DMS 273 treated with DMSO at 0.1 percent for 48 hours (cell line): ENCODE measurements at regions not wholly inside any gene's neighbourhood (a gene's known extent, or its start where the extent isn't known, plus 50 kb on each side); places are given as distances from the start of the nearest gene placed in this dataset.

Experiments used
- DNase-seq: peaks from one replicate; lab custom pipeline; 2025; lab: John Stamatoyannopoulos, UW

DNA sequence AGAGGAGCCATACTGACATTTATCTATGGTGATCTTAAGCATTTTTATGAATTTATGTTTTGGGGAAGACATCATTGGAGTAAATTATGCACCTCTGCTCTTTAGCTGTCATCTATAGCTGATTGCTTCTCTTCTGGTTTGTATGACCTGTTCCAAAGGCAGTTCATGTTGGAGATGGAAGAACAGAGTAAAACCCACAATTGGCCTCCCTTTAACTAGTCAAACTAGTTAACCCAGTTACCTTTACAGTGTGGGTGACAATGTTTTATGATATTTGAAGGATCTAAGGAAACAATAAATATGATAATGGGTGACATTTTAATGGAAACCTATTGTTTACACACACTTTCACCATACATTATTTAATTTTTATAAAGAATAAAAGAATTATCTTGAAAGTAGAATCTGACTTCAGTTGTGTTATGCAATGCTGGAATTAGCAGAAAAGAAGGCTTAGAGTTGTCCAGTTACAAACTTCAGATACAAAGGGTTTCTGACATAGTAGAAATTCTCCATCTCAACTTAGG lies 263.5 kb downstream of the NFKBIZ start:
- DNase-seq, result no peak

DNA sequence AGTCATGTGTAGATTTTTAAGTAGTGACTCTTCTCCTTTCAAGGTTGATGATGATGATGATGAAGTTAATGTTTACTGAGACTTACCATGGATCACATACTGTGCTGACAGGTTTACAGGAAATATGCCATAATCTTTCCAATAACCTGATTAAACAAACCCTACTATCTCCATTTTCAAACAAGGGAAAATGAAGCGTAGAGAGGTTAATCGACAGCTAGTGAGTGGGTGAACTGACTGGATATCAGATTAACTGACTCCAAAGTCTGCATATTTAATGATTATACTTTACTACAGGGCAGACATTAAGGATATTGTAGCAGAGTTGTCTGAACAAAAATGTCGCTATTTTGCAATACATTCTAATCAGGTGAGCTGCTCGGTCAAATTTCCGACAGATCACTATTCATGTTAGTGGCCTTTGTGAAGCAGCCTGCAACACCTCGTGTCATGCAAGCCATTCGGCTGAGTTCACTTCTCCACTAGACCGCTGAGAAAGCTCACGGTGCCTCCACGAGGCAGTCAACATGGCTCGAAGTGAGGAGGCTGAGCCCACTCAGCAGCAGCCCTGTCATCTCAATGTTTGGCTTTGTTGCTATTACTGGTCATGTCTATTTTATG lies 264.2 kb downstream of the NFKBIZ start:
- no peak for DNase-seq

DNA sequence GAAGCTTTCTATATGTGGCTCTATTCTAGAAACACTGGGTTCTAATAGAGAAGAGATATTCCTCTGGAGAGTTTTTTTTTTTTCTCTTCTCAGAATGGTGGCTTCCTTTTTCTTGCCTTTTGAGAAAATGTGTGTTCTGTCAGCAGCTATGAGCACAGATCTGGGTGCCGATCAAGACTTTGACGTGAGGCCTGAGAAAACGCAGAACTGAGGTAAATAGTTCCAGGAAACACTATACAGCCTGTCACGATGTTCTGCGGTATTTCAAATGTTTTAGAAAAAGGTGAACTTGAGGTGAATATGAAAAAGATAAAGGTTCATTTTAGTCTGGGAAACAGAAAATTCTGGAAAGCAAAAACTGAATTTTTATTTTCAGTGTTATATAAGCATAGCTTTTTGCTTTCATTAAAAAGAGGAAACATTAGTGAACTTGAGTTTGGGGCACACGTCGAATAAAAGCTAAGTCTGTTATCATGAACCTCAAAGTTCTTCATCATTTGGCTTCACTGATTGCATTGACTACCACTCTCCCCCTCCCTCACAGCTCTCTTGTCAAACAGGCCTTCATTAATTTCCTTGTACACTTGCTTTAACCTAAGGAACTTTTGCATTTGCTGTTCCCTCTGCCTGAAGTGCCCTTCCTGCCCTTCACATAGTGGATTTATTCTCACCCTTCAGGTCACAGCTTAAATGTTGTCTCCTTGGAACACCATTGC lies 265.1 kb downstream of the NFKBIZ start:
- DNase-seq, result no peak

DNA sequence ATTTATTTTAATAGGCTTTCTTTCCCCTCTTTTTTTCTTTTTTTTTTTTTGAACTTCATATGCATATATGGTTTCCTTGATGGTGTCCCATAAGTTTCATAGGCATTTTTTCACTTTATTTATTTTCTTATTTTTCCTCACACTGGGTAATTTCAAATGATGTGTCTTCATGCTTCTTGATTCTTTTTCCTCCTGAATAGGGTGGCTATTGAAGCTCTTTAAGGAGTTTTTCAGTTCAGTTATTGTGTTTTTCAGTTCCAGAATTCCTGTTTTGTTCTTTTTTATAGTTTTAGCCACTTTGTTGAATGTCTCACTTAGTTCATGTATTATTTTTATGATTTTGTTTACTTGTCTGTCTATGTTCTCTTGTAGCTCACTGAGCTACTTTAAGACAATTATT lies 273.2 kb downstream of the NFKBIZ start:
- DNase-seq, result no peak

DNA sequence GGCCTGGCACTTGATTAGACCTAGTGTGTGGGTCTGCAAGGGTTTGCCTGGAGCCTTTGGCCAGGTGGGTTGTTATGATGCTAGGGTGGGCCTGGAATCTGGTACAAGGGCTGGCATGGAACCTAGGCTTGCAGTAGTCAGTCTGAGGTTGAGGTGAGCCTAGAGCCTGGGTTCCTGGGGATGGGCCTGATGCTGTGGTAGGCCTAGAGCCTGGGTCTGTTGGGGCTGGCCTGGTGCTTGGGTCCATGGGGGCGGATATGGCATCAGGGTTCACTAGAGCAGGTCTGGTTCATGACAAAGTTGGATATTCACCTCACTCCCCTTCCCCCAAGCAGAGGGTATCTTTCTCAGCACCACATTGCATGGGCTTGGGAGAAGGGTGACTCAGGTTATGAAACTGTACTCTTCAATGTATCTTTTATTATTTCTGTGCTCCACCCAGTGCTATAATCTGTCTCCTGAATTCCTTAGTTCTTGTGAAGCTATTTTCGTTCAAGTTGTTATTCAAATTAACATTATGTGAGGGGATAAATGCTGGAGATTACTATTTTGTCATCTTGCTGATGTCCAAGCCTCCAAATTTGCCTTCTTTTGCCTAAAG lies 274.4 kb downstream of the NFKBIZ start:
- DNase-seq, result no peak

DNA sequence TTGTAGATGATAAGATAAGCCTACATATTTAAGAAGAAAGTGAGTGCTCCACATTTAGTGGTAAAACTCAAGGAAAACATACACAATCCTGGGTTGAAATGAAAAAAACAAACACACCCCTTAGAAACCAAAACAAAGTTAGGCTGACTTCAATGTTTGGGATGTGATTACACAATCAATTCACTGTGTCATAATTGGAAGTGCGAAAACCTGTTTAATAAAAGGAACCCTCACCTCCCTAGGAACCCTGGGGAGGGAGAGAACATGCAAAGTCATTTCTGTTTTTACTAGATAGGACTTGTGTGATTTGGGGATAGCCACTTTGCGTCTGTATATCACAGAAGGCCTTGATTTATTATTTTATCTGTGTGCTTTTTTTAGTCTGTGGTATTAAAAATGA lies 275.0 kb downstream of the NFKBIZ start:
- DNase-seq, result no peak

DNA sequence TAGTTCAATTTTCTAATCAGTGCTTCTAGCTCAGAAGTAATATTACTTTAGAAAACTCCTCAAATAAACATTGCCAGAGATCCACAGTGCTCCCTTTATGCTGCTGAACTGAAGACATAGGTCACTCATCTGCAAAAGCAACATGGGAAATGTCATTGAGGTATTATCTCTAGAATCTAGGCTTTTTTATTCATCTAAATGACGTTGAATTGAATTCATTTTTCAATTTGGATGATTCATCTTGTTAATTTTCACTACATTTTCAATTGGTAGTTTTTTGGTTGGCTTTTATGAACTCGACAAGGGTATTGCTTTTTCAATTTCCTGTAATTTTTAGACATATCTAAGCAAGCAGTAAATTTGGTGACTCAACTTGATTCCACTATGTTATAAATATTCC lies 275.4 kb downstream of the NFKBIZ start:
- no peak for DNase-seq

DNA sequence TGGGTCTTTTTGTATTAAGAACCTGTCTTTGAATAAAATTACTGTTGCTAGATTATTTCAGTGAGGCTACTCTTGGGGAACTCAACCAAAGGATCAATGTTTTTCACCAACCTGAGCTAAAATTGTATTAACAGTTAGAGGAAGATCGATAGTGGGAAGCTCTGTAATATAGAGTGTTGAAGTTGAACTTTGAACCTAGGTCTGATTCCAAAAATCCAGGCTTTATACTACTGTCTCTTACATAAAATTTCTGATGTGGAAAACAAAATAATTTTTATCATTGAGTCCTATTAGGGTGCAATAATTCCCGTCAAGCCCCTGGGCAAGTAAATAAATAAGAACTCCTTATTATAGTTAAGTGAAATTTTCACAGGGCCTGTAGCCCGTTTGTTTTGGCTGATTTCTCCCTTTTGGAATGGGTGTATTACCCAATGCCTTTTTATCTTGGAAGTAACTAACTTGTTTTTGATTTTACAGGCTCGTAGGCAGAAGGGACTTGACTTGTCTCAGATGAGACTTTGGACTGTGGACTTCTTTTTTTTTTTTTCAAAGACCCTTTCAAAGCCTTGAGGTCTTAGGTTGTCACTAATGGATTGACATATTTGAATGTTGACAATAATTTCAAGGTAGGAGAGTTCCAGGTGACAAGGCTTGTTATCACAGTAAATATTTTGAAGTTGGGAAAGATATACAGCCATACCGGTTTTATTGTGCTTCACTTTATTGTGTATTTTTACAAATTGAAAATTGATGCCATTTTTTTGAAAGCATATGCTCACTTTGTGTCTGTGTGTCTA lies 276.1 kb downstream of the NFKBIZ start:
- no peak for DNase-seq

DNA sequence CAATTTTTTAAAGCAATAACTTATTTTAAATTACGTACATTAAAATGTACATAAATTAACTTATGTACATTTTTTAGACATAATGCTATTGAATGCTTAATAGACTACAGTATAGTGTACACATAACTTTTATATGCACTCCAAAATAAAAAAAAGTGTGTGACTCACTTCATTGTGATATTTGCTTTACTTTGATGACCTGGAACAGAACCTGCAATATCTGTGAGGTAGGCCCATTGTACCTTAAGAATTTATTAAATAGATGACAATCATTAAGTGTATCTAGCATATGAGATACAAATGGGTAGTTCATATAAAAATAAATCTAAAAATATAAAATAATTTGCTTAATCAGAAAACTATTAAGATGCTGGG lies 276.7 kb downstream of the NFKBIZ start:
- DNase-seq, result no peak

DNA sequence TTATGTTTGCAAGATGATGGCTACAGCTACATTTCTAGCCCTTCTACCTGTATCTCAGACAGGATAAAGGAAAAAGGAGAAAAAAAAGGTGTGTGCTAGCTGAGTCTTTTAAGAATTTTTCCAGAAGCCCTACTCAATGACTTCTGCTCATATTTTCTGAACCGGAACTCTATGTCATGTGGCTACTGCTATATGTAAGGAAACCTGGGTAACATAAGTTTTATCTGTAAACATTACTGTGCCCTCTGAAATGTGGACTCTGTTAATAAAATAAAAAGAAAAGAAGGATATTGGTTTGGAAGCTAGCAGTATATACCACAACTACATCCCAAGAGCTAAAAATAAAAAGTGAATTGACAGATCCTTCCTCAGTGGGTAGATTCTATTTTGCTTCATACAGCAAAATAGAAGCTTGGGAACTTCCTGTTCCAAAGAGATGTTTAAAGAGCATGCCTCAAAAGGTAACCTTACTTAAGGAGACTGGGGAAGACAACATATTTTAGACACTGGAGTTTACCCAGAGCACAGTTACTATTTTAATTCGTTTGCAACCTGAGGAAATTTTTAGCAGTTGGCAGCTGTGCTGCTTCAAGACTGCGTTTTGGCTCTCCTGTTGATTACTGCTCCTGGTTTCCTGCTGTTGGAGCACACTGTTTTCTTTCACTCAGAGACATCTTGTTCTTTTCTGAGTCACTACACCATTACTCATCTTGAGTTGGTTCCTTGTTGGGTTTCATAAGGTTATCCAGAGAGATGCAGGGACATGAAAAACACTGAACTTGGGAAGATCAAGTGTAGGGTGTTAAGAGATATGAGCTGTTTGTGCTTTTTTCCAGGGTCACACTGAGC lies 280.7 kb downstream of the NFKBIZ start:
- DNase-seq, result no peak

DNA sequence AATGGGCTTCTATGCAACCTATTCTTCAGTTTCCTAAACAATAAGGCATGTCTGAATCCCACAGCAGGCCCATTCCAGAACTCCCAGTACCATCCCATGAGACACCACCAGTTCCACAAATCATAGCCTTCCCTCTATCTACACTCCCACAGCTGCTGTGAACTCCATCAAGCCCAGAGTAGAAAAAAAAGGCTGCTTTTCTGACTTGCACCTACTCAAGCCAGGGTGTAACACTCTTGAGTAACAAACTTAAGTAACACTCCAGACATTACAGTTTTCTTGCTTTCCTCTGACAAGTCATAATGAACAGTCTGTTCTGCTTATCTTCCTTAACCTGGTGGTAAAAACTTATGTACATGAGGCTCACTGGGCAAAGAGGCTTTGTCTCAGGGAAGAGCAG lies 283.1 kb downstream of the NFKBIZ start:
- DNase-seq, result no peak

DNA sequence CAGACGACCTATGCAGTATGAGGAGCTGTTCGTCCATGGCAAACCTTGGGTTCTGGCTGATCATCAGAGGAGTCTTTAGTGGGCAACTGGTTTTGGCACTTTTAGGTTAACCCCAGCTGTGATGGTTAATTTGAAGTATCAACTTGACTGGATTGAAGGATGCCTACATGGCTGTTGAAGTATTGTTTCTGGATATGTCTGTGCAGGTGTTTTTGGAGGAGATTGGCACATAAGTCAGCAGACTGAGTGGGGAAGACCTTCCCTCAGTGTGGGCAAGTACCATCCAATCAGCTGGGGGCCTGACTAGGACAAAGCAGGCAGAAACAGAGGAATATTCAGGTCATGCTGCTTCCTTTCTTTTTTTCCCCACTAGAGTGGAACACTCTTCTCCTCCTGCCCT lies 284.1 kb downstream of the NFKBIZ start:
- no peak for DNase-seq

DNA sequence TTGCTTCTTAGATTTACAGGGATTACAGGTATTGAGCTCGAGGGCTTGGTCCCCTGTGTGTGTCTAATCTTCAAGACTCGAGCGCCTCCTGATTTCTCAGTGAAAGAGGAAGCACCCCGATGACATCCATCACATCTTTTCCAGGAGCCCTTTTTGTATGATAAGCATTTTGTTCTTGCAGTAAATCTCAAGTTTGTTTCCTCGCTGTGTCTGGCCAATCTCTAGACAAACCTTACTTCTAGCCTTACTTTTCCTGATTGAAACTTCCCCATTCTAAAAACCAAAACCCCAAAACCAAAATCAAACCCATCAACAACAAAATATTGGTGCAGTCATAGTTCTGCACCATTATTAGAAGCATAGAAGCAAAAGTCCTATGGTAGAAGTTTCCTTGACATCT lies 286.0 kb downstream of the NFKBIZ start:
- no peak for DNase-seq

DNA sequence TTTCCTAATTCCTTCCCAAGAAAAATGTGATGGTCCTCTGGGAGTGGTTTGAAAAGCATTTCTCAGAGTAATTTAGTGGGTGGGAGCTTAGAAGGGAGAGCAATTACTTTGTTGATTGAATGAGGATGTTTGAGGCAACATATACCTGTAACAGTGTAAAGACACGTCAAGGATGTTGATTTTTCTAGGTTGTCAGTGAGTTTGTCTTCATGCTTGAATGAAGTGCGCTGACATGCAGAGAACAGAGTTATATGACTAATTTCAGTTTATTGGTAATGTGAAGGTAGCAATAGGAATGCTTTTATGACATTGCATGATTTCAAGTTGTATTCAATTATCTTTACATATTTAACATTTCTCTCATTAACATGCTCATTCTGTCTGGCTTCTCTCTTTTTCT lies 286.9 kb downstream of the NFKBIZ start:
- no peak for DNase-seq

DNA sequence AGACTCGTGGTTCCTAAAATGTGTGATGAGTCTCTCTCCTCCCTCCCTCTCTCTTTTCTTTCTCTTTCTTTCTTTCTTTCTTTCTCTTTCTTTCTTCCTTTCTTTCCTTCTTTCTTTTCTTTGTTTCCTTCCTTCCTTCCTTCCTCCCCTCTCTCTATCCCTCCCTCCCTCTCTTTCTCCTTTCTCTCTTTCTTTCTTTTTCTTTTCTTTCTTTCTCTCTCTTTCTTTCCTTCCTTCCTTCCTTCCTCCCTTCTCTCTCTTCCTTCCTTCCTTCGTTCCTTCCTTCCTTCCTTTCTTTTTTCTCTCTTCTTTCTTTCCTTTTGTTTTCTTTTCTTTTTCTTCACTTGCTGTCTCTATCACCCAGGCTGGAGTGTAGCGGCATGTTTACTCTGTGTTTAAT lies 290.8 kb downstream of the NFKBIZ start:
- DNase-seq, result no peak

DNA sequence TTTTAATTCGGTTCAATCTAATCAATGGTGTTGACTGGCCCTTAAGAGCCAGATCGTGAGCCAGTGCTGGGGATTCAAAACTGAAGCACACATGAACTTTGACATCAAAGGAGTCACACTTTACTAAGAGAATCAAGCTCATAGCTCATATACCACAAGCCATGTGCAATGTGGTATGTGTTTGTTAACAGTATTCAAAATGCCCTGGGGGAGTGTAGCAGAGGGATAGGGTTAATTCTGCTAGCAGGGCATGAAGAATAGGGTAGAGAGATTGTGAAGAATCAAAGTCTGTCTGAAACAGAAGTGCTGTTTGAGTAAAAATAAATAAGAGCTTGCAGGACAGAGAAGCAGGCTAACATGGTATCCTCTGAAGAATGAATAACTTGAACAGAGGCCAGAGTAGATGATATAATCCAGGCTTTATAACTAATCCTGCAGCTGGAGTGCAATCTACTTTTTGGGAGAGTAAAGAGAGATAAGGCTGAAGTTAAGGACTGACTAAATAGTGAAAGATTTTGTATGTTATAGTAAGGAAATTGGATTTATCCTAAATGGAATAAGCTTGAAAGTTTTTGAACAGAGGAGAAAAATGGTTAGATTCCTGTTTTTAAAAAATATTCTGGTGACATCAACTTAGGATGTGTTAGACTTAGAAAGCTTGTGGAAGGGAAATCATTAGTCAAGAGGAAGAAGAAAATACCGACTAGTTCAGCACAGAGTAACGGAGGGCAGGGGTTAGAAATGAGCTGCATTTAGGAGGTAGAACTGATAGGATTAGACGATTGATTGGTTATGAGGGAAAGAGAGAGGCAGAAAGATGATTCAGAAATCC lies 292.0 kb downstream of the NFKBIZ start:
- DNase-seq, result no peak

DNA sequence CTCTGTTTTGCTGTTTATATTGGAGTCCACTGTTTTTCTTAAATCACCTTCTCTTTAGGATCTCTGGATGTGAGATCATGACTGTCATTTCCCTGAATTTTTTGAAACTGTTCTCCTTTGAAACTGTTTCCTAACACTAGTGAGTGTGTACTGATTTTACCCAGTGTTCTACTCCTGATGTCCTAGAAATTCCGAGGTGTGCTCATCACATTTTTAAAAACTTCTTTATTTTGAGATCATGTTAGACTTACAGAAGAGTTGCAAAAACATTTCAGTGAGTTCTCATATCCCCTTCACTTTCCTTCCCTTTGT lies 292.6 kb downstream of the NFKBIZ start:
- DNase-seq, result no peak

DNA sequence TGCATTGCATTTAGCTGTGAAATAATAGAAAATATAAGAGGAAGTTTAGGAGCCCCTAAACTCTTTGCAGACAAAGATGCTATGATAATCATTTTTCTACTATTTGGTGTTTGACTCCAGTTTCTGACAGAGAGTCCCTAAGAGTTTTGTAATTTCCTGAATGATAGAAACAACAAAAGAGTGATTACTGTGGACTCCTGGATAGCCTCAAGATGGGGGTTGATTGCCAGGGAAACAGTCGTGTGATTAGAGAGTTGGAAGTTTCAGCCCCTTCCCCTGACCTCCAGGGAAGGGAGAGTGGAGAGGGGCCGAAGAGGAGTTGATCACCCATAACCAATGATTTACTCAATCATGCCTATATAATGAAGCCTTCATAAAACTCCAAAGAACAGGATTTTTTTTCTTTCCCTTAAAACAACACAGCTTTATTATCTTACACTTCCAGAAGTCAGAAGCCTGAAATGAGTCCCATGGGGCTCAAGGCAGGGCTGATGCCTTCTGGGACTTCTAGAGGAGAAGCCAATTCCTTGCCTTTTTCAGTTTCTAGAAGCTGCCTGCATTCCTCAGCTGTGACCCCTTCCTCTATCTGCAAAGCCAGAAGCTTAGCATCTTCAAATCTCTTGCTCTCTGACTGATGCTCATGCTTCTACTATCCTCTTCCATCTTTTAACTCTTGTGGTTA lies 292.3 kb upstream of the ZPLD1 start:
- no peak for DNase-seq

DNA sequence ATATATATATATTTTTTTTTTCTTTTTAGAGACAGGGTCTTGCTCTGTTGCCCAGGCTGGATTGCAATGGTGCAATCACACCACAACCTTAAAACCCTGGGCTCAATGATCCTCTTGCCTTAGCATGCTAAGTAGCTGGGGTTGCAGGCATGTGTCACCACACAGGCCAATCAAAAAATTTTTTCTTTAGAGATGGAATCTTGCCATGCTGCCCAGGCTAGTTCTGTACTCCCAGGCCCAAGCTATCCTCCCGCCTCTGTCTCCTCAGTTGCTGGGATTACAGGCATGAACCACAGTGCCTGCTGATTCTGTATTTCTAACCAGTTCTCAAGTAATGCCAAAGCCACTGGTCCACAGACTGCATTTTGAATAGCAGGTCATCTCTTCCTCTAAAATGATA lies 291.3 kb upstream of the ZPLD1 start:
- no peak for DNase-seq

DNA sequence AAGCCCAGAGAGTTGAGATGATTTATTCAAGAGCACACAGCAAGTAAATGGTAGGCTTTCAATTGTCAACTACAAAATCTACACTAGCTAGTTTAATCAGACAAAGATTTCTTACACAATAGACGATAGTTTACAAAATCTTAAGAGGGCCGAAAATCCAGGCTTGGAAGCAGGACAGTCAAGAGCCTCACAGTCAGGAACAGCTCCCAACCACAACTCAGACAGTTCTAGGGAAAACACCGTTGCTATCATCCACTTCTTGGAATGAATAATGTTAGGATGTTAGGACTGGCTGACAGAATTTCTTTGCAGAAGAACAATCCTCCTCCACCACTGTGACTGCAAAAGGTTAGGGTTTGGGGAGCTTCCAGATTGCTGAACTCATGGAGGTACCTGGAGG lies 290.8 kb upstream of the ZPLD1 start:
- DNase-seq, result no peak
